ENCODE measurements at regions not wholly inside any gene's neighbourhood (a gene's known extent, or its start where the extent isn't known, plus 50 kb on each side); places are given as distances from the start of the nearest gene placed in this dataset.
"Not testable (repeated sequence)": the region's sequence is repeated elsewhere in the genome, so short reads cannot be mapped to it uniquely, and the experiment has no call there.

DNA sequence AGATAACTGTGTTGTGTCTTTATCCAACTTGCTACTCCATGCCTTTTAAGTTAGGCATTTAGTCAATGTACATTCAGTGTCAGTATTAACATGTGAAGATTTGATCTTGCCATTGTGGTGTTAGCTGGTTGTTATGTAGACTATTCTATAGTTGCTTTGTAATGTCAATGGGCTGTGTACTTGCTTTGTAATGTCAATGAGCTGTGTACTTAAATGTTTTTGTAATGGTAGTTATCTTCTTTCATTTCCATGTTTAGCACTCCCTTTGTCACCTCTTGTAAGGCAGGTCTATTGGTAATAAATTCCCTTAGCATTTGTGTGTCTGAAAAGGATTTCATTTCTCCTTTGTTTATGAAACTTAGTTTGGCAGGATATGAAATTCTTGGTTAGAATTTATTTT lies 53.4 kb downstream of the MC4R start:
- DNase-seq (ENCODE audit: low read depth in 2 of 2) = no peak

DNA sequence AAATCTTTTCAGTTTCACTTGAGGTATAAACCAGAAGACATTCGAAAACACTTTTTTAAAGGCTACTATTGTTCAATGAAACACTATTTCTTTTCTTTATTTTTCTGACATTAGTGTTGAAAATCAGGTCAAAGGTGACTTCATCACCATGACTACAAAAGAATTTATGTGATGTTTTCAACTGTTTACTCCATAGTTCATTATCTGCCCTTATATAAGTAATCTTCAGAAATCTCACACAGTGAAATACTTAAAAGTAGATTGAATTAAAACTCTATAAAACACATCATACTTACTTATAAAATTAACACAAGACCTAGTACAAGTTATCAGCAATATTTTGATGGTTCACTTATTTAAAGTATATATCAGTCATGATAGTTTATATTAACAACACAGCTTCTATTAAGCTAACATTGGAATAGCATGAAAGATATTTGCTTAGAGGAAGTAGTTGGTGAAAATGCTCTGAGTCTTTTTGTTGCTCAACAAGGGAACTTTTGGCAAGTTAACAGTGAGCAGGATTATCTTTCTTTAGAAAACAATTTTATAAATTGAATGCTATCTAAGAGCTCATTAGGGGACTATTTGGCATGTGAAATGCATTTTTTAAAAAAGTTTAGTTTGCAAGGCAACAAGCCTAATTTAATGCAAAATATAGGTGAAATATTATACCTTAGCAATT lies 60.8 kb downstream of the MC4R start:
- no peak for DNase-seq (ENCODE audit: low read depth in 2 of 2)

DNA sequence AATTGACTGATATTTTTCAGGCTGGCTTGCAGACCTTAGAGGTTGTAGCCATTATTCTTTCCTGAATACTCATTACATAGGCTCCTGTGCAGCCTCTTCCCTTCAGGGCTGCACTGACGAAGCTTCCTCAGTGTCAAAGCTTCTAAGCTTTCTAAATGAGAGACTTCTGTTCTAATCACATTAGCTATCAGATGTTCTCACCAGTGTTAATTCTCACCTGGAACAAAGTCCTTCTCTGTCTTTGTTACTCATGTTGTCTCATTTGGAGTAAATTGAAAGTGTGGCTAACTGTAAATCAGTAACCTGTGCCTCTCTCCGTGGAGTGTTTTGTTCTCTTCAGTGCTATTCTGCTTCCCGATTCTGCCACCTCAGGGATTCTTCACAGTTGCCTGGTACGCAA lies 76.9 kb downstream of the MC4R start:
- DNase-seq (ENCODE audit: low read depth in 2 of 2) = no peak

DNA sequence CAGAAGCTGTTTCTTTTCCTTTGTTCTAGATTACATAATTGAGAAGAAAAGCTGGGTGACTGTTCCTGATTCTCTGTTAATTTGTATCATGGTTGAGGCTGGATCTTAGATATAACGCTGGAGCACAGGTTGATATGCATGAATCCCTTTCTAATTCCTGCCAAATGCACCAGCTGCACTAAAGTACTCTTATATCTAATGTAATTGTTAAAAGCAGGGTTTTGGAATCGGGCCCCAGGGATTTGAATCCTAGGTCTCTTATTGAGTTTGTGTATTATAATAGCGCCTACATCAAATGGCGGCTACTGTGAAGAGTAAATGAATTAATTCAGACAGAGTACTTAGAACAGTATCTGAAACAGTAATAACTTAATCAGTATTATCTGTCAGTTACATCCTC lies 80.4 kb downstream of the MC4R start:
- DNase-seq (ENCODE audit: low read depth in 2 of 2) = no peak

DNA sequence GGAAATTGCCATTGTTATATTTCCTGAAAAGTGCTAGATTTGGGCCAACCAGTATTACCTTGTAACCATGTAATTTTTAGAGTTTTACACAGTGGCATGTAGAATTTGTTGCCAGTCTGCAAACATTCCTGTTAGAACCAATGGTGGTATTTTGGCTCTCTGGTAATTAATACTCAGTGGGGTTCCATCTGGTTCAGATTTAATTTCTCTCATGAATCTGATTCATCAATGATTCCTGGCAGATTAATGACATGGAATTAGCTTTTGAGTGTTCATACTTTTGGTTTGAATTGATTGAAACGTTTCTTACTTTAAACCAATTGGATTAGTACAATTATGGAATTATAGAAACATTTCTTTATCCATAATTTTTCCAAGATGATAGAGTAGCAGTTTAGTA lies 93.2 kb downstream of the MC4R start:
- DNase-seq (ENCODE audit: low read depth in 2 of 2) = no peak

DNA sequence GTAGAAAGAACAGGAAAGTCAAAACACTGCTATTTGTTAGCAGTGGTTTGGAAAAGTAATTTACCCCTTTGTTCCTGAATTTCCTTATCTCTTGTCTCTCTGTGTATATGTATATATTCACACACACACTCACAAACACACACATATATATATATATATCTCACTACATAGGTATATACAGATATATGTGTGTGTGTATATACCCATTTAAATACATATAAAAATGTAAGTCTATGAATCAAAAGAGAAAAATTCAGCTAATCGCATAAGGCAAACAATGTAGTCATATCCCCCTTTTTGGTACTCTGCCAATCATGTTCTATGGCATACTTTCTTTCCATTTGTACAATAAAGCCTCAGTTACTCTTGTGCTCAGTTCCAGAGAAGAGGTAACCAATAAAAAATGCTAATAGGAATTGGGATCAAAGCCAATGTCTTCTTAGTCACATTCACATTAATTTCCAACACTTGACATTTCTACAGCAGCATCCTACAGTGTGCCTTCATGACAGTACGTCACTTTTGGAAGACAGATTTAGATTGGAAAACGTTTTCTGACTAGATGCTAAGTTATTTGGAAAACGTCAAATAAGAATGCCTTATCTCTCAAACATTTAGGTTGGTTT lies 94.6 kb downstream of the MC4R start:
- DNase-seq (ENCODE audit: low read depth in 2 of 2) = no peak

DNA sequence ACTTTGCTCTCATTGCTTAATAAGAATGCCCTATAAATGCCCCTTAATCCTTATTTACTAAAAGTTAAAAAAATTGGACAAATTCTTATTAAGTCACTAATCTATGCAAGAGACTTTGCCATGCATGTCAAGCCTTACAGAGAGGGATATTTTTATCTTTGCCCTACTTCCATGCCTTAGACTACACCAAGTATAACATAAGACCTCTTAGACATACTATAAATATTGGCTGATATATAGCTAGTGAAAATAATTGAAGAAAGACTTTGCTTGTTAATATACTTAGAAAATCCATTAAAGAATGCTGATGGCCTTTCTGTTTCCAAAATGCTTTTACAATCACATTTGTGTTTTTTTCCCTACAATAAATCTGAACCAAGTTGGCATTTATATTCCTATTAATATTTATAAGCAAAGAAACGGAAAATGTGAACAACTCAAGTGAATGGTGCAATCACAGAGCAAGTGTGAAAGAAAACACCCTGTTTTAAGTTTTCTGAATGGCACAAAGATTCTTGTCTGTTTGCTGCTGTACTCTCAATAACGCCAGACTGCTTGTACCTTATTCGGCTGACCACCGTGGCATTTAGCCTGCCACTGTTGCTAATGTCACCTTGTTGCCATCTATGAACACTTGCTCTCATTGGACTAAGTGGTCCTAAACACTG lies 105.0 kb downstream of the MC4R start:
- no peak for DNase-seq (ENCODE audit: low read depth in 2 of 2)

DNA sequence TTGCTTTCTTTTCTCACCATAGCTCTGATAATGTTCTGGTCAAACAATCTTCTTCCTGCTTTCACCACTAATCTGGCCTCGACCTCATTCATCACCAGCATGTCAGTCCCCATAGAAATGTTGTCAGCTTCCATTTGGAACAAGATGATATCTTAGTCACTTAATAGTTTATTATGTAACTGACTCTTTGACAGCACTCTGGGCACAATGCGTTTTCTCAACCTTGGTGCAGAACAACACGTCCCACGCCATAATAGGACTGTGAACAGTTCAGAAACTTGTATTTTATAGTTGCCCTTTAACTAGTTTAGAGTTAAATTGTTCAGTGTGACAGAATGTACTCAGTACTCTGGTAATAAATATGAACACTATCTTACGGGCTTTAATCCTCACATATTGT lies 106.0 kb downstream of the MC4R start:
- no peak for DNase-seq (ENCODE audit: low read depth in 2 of 2)

DNA sequence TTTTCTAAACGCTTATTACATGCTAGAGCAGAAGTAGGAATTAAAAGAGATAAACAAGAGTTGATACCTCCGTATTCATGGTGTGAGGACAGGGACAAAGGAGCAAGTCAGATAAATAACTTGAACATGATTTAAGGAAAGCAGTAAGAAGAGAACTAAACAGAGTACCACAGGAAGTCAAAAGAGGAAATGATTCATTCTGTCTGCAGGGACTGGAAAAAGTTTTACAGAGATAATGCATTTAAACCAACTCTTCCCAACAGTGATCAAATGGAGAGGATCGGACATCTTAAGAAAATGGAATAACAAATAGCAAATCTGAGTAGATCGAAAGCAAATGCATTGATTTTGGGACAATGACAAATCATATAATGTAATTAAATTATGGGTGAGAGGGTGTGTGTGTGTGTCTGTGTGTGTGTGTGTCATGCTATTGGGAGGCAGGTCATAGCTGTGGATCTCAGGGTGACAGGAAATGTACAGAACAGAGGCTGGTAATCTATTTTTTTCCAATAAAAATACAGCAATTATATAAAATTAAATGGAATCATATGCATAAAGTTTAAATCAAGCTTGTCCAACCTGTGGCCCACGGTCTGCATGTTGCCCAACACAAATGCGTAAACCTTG lies 113.4 kb downstream of the MC4R start:
- DNase-seq (ENCODE audit: low read depth in 2 of 2) = peak in 1 of 2 donors; percentile 1

DNA sequence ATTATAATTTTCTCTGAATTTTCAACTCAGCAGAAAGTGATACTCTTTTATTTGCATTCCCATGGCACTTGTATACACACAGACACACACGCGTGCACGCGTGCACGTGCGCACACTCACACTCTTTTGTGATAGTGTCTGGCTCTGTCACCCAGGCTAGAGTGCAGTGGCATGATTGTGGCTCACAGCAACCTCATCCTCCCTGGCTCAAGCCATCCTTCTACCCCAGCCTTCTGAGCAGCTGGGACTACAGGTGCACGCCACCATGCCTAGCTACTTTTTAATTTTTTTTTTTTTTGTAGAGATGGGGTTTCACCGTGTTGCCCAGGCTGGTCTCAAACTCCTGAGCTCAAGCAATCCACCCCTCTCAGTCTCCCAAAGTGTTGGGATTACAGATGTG lies 123.2 kb downstream of the MC4R start:
- no peak for DNase-seq (ENCODE audit: low read depth in 2 of 2)

DNA sequence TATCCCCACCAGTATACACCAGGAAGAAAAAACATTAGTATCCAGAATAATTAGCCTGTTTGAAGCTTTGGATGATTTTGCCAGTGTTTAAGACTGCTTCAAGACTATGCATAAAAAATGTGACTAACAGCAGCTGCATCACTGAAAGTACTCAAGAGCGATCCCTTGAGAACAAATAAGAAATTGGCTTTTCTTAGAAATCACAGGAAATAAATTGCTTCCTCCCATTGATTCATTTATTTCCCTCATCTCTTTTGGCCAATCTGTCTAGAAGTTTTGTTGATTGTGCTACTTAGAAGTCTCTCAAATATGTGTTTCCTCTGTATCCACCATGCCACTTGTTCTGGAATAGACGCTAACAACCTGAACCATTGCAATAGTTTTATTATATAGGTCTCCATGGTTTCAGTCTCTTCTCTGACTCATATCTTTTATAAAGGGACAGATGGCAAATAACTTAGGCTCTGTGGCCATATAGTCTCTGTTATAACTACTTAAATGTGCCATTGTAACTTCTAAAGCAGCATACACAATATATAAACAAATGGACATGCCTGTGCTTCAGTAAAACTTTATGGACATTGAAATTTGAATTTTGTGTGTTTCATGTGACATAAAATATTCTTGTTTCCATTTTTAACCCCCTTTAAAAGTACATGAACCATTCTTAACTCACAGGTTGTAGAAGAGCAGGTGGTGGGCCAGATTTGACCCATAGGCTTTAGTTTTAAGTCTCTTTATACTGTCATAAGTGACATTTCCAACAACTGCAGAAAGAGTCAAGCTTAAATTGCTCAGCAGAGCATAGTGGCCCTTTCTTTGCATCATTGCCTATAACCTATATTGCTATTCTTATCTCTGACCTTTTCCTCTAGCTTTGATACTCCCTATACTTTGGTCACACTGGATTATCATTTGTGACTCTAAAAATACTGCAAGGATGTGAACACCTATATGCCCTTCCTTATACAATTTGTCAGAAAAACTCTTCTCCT lies 123.9 kb downstream of the MC4R start:
- DNase-seq (ENCODE audit: low read depth in 2 of 2) = no peak

DNA sequence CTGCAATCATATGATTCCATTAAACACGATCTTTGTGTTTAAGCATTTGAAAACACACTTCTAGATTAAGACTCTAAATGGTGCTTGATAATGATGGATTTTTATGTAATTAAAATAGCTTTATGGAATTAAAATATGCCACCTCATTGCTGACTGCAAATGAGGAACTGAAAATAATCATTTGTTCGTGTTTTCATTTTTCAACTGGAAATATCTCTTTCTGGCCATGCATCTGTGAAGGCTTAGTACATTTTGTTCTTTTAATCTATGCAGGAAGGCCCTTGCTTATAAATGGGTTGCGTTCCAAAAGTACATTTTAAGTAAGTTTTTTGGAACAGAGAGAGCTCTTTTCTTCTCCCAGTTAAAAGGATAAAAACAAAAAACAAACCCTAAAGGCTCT lies 125.5 kb downstream of the MC4R start:
- DNase-seq (ENCODE audit: low read depth in 2 of 2) = no peak

DNA sequence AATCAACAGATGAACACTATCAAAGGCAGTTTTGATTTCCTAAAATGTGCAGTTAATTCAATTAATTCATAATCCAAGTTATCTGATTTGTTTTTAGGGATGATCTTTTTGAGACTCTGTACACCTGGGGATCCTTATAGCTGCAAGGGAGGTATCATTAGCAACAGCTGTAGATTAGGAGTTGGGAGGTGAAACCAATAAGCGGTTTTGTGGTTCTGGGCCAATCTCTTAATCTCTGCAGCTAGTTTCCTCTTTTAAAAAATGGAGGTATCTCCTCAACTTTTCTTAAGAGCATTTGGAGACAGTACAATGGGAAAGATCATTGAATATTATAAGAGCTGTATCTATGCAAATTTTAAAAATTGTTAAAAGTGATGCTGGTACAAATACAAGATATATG lies 126.0 kb downstream of the MC4R start:
- no peak for DNase-seq (ENCODE audit: low read depth in 2 of 2)

DNA sequence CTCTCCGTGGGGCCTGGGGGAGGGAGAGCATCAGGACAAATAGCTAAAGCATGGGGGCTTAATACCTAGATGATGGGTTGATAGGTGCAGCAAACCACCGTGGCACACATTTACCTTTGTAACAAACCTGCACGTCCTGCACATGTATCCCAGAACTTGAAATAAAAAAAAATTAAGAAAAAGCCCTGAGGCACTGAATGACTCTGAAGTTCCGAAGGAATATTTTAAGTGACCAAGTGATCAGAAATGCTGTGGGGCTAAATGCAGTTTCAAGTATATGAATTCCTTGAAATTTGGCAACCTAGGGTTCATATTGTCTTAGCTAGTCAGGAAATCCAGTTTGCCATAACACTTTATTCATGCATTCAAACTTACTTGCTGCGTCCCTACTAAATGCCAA lies 127.5 kb downstream of the MC4R start:
- no peak for DNase-seq (ENCODE audit: low read depth in 2 of 2)

DNA sequence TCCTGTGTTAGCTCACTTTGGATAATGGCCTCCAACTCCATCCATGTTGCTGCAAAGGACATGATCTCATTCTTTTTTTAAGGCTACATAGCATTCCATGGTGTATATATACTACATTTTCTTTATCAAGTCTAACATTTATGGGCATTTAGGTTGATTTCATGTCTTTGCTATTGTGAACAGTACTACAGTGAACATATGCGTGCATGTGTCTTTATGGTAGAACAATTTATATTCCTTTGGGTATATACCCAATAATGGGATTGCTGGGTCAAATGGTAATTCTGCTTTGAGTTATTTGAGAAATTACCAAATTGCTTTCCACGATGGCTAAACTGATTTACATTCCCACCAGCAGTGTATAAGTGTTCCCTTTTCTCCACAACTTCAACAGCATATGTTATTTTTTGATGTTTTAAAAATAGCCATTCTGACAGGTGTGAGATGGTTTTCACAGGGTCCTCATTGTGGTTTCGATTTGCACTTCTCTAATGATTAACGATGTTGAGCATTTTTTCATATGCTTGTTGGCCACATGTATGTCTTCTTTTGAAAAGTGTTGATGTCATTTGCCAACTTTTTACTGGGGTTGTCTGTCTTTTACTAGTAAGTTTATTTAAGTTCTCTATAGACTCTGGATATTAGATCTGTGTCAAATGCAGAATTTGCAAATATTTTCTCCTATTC lies 133.4 kb downstream of the MC4R start:
- not testable (repeated sequence) for DNase-seq (ENCODE audit: low read depth in 2 of 2)

DNA sequence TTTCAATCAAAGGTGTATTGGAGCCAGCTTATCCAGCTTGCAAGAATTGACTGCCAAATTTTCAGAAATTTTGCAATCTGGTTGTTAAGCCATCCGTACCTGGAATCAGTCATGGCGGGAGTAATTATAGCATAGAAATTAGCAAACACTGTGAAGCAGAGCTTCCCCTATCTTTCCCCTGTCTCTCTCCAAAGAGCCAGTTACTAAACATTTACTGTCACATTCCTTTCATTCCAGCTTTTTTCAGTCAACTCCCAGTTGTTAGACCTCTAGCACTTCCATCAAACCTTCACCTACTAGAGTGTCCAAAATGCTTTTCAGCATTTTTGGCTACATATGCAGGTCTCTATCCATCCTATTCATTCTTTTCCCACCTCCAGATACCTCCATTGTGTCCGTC lies 137.4 kb downstream of the MC4R start:
- DNase-seq (ENCODE audit: low read depth in 2 of 2) = no peak

DNA sequence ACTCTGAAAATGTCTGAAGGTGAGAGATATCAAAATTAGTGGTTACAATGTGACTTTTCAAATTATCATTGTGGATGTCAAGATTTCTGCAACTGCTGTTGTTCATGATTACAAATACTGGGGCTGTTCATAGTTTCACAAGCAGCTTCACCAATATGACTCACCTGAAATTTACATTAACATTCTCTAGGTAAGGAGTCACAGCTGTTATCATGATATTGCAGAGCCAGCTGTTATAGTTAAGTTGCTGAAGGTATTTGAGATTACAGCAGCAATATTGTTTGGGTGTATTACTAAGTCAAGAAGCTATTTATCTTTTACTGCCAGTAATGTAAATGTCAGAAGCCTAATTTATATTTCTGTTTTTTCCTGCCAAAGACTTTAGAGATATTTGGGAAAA lies 140.0 kb downstream of the MC4R start:
- DNase-seq (ENCODE audit: low read depth in 2 of 2) = no peak

DNA sequence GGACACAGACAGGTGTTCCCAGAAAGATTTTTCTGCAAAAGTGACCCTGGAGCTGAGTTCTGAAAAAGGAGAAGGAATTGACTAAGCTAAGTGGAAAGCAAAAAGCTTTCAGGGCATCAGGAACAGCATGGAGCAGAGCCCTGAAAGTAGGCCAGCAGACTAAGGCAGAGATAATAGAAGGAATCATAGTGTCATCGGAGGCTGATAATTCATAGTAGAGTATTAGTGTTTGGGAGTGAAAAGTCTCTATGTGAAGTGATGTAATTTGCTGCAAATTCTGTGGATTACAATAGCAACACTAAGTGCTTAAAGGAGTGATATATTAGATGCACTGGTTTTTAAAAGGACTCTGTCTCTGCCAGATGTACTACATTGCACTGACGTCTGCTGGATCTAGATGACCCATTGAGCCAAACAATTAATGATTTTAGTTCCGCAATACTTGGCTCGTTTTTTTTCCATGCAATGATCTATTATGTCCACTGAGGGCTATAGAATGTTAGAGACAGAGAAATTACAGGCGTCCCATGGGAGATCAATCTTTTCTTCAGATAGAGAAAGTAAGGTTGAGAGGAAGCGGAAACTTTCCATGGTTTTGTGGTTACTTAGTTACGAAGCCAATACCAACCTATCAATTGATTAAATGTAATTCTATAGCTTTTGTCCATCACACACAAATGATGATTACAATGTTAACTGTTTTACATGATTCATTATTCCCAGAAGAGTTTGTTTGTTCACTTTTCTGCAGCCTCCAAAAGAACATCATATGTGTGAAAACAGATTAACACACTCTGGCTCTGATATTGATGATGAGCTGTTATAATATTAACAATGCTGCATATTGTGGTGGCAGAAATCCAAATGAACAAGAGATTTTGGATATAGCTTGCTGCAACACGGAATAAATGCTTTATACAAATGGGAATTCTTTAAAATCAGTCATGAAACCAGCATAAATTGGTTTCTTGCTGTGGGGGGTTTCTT lies 143.7 kb downstream of the MC4R start:
- DNase-seq (ENCODE audit: low read depth in 2 of 2) = no peak

DNA sequence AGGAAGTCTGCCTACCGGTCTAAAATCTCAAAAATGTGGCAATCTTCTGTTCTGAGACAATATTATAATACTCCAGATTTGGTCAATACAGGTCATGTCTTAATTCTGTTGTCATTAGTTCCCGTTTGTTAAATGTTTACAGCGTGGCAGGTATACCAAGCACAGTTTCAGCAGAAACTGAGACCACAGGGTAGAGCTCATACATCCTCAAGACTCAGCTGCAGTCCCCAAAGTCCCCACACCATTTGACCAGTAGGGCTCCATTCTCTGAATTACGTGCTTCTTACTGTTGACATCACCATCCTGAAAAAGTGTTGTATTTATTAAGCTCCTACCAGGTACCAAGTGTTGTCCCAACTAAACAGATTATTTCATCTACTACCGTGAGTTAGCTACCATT lies 157.1 kb downstream of the MC4R start:
- DNase-seq (ENCODE audit: low read depth in 2 of 2) = no peak

DNA sequence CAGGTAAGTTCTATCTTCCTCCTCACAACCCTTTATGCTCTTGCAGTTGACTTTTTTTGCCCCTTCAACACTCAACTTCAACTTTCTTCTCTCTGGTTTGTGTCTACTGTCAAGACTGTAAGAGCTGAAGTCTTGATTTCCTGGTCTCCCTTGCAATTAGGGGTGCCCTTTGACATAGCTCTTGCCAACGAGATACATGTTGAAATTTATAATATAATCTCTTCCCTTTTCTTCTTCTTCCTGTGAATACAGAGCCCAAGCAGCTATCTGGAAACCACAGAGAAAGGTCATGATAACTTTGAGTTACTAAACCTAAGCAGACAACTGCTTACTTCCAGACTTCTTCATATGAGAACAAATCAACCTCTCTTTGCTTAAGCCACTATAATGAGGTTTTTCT lies 163.5 kb downstream of the MC4R start:
- DNase-seq (ENCODE audit: low read depth in 2 of 2) = no peak

All from dermis microvascular lymphatic vessel endothelial cell (primary cell).